Upper lobe of right lung (tissue), 1 donor: ENCODE measurements at regions not wholly inside any gene's neighbourhood (a gene's known extent, or its start where the extent isn't known, plus 50 kb on each side); places are given as distances from the start of the nearest gene placed in this dataset.

Experiments
- ATAC-seq: fragments of 200-7000 bp; cut with Tn5 transposase; one replicate; pipeline ENCODE4 v1.9.1; 2020; ENCODE audit warnings: mild to moderate bottlenecking, moderate library complexity
- DNase-seq: peaks from one replicate; pipeline ENCODE4 v3.0.0-alpha.2; 2020
- H3K27ac ChIP-seq: fragments of 200-600 bp; one replicate; pipeline ENCODE4 v1.8.0; 2022
- H3K27me3 ChIP-seq: fragments of 200-600 bp; one replicate; pipeline ENCODE4 v1.8.0; 2022; ENCODE audit warnings: mild to moderate bottlenecking
- H3K36me3 ChIP-seq: fragments of 200-600 bp; one replicate; pipeline ENCODE4 v1.8.0; 2022
- H3K4me1 ChIP-seq: fragments of 200-600 bp; one replicate; pipeline ENCODE4 v1.8.0; 2022
- H3K4me3 ChIP-seq: fragments of 200-600 bp; one replicate; pipeline ENCODE4 v1.8.0; 2022; ENCODE audit warnings: mild to moderate bottlenecking
- H3K9me3 ChIP-seq: fragments of 200-600 bp; one replicate; pipeline ENCODE4 v1.8.0; 2022
- intact Hi-C: fragments of 100-400 bp; cut with DNase I; formaldehyde crosslinking; loops from one replicate; pipeline ENCODE4 v1.11.0; 2022
- TF ChIP-seq, protein P1 (sequence below): fragments of 200-600 bp; IDR thresholded peaks from one replicate; pipeline ENCODE4 v1.8.0; 2022; ENCODE audit warnings: antibody characterized with exemption
- donor health status: DM: no; HTN: yes; CAD: no; lungs with severe emphysema.

DNA sequence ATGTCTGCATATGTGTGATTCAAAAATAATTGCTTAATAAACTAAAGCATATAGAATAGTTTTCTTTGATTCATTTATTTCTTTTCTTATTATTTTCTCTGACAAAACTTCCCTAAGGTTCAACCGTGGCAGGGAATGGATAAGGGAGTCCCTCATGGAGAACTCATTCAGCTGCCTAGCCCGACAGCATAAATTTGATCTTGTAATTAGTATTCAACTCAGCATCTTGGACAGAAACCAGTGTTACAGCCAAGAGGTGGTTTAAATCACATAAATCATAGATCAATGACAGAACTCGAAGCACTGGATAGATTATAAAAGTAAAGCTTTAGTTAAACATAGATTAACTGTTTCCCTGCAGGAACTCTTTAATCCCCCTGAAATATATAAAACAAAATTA lies 174.3 kb upstream of the POU3F4 start:
- intact Hi-C loops: no loop called here
- H3K4me3 ChIP-seq: no peak overlapping the region
- TF ChIP-seq, protein P1, sequence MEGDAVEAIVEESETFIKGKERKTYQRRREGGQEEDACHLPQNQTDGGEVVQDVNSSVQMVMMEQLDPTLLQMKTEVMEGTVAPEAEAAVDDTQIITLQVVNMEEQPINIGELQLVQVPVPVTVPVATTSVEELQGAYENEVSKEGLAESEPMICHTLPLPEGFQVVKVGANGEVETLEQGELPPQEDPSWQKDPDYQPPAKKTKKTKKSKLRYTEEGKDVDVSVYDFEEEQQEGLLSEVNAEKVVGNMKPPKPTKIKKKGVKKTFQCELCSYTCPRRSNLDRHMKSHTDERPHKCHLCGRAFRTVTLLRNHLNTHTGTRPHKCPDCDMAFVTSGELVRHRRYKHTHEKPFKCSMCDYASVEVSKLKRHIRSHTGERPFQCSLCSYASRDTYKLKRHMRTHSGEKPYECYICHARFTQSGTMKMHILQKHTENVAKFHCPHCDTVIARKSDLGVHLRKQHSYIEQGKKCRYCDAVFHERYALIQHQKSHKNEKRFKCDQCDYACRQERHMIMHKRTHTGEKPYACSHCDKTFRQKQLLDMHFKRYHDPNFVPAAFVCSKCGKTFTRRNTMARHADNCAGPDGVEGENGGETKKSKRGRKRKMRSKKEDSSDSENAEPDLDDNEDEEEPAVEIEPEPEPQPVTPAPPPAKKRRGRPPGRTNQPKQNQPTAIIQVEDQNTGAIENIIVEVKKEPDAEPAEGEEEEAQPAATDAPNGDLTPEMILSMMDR: no peak
- H3K27me3 ChIP-seq: no peaks in the 10 kb centered on the region
- no peaks in the 10 kb centered on the region for H3K9me3 ChIP-seq
- ATAC-seq (no peak), DNase-seq (no peak)
- H3K36me3 ChIP-seq: no peaks in the 10 kb centered on the region
- no peaks in the 10 kb centered on the region for H3K4me1 ChIP-seq
- no peak overlapping the region for H3K27ac ChIP-seq

DNA sequence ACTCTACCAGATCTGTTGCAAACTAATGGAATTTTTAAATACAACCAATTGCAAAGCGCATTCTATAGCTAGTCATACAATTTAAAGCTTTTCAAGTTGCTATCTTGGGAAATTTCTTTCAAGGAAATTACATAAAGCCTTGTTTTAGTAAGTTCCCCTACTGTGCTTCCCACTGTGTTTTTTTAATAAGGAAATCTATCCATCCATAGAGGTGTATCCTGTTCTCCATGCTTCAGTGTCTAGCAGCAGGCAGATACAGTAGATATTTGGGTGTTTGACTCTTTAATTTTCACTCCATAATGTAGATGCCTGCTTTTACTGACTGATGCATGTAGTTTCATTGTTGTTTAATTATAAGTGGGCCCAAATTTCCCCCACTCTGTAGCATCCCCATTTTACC lies 171.6 kb upstream of the POU3F4 start:
- intact Hi-C loops: no loop called here
- DNase-seq: no peak
- H3K4me1 ChIP-seq: no peaks in the 10 kb centered on the region
- no peak overlapping the region for H3K27ac ChIP-seq
- no peaks in the 10 kb centered on the region for H3K27me3 ChIP-seq
- no peak for ATAC-seq
- no peaks in the 10 kb centered on the region for H3K9me3 ChIP-seq
- H3K4me3 ChIP-seq: no peak overlapping the region
- TF ChIP-seq, protein P1: no peak
- H3K36me3 ChIP-seq: no peaks in the 10 kb centered on the region

DNA sequence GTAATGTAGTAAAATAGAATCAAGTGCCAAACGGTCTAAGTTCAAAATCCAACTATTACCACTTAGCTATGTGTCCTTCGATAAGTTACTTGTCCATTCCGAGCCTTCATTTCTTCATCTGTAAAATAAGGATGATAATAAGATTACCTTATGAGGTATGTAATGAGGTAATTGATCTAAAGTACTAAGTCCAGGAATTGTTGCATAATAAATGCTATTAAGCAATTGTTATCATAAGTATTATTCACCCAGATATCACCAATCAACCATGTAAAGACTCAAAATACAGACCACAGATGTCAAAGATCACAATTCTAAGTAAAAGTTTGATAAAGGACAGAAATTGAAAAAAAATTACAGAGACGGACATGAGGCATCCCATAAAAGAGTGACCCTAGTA lies 168.4 kb upstream of the POU3F4 start:
- intact Hi-C loops: no loop called here
- no peaks in the 10 kb centered on the region for H3K27me3 ChIP-seq
- no peak for DNase-seq

DNA sequence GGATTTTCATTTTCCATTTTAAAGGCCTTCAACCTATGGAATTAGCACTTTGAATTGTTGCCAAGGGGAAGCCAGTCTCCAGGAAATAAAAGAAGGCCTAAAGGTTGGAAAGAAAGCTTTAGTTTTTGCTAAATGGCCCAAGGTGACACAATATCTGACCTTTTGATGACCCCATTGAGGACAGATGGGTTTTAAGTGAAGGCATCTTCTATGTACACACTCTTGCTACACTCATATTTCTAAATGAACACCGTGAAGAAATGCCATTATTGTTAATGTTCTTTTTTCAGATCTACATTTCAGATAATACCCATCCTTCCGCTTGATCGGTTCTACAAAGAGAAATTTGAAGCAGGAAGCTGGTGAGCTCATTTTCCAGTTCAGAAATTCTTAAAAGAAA lies 162.8 kb upstream of the POU3F4 start:
- no peaks in the 10 kb centered on the region for H3K36me3 ChIP-seq
- no peaks in the 10 kb centered on the region for H3K27me3 ChIP-seq
- DNase-seq (no peak), ATAC-seq (no peak)
- TF ChIP-seq, protein P1: no peak
- no peak overlapping the region for H3K4me3 ChIP-seq
- H3K27ac ChIP-seq: no peak overlapping the region
- intact Hi-C loops: no loop called here
- H3K9me3 ChIP-seq: no peaks in the 10 kb centered on the region
- H3K4me1 ChIP-seq: no peaks in the 10 kb centered on the region

More for the DNA sequence above, 168.4 kb upstream of the POU3F4 start:
- no peak for ATAC-seq
- no peaks in the 10 kb centered on the region for H3K4me1 ChIP-seq
- no peaks in the 10 kb centered on the region for H3K9me3 ChIP-seq
- H3K36me3 ChIP-seq: no peaks in the 10 kb centered on the region
- TF ChIP-seq, protein P1: no peak
- H3K4me3 ChIP-seq: no peak overlapping the region
- H3K27ac ChIP-seq: no peak overlapping the region
